Stomach (tissue), 4 donors: ENCODE measurements at regions not wholly inside any gene's neighbourhood (a gene's known extent, or its start where the extent isn't known, plus 50 kb on each side); places are given as distances from the start of the nearest gene placed in this dataset.

ENCODE experiments used
- CTCF ChIP-seq, 7 experiments: fragments of 450-650 bp in 4 of 7; fragments of 200-600 bp in 3 of 7; sonication (generic) in 3 of 7; IDR thresholded peaks; one replicate each; pipeline ENCODE4 v1.5.1; 2016 to 2019; ENCODE audit warnings: antibody characterized with exemption in 7 of 7, control low read depth in 2 of 7, mild to moderate bottlenecking in 1 of 7
- EP300 ChIP-seq: sonication (generic); formaldehyde crosslinking; IDR thresholded peaks from one replicate; pipeline ENCODE4 v1.6.1; 2017; ENCODE audit warnings: antibody characterized with exemption
- POLR2A ChIP-seq, 4 donors: fragments of 450-650 bp; IDR thresholded peaks; one replicate each; pipeline ENCODE4 v1.6.1; 2016; ENCODE audit warnings: antibody characterized with exemption in 4 of 4, control low read depth in 2 of 4, mild to moderate bottlenecking in 1 of 4, moderate library complexity in 1 of 4

- TF ChIP-seq CTCF (IDR thresholded peaks at IDR 0.05) (no peak), POLR2A (IDR thresholded peaks at IDR 0.05) (no peak), EP300 (no peak)
Measured at GRCh38 chr2:215612786-215613185, 176.9 kb upstream of the FN1 start.
